Limb (tissue), 2 donors: ENCODE measurements at regions not wholly inside any gene's neighbourhood (a gene's known extent, or its start where the extent isn't known, plus 50 kb on each side); places are given as distances from the start of the nearest gene placed in this dataset.
"Not testable (repeated sequence)": the region's sequence is repeated elsewhere in the genome, so short reads cannot be mapped to it uniquely, and the experiment has no call there.

Source experiments
- DNase-seq, 2 donors: peaks; one replicate each; pipeline ENCODE4 v3.0.0-alpha.2; 2016; ENCODE audit errors: extremely low spot score in 2 of 2

DNA sequence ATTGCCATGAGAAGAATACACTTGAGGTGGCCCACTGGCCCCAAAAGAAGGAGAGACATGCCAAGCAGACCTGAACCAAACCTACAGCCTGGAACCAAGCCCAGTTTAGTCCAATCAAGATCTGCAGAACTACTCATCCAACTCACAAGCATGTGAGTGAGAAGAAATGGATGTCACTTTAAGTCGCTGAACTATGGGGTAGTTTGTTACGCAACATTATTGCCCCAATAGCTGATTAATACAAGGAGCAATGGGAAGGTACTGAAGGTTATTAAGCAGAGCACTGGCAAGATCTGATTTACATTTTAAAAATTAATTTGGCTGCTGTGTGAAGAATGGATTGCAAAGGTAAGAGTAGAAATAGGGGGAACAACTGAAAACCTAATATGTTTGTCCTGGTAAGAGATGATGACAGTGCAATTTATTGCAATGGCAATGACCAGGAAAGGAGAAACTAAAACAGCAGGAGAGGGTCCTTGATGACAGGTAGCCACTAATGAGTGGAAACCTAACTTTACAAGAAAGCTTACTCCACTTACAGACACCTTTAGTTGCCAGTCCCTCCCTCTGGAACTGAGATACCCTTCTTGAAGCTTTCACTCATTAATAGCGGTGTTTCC, 132.9 kb upstream of the GRIA1 start:
- no peak for DNase-seq

DNA sequence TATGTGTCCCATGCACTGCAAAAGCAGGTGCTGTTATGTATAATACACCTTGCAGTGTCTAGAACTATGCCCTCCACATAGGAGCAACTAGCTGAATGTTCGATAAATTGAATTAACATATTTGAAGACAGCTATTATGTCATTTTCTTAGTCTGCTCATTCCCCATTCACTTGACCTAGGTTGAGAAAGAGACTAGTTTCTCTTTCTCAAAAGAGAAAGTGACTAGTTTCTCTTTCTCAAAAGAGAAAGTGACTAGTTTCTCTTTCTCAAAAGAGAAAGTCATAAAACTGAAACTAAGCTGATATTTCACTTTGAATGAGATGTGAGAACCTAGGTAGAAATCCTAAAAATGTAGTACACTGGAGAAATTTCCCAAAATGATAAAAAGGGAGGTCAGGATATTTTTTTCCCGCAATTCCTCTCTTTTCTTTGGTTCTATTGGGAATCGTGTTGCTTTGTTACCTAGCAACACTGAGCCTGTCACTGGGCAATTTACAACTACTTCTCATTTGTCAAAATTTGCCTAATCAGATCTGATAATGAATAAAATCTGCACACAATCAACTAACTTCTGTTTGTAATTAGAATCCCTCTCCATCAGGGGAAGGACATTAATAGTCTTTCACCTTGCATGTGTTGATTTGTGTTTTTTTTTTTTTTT, 132.0 kb upstream of the GRIA1 start:
- no peak for DNase-seq

DNA sequence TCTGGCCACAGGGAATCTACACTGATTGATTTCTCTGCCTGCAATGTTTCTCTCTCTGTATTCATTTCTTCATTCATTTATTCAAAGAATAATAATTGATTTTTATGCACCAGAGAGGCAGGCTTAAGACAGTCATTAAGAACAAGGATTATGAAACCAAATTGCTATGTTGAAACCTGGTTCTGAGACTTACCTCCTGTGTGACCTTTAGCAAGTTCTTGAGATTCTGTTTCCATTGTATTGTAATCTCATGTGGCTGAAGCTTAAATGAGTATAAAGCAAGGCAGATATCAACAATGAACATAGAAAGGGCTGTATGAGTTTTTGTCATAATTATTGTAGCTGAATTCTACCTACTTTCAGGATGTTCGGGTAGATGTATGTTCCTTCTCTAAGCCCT, 129.6 kb upstream of the GRIA1 start:
- DNase-seq = no peak

DNA sequence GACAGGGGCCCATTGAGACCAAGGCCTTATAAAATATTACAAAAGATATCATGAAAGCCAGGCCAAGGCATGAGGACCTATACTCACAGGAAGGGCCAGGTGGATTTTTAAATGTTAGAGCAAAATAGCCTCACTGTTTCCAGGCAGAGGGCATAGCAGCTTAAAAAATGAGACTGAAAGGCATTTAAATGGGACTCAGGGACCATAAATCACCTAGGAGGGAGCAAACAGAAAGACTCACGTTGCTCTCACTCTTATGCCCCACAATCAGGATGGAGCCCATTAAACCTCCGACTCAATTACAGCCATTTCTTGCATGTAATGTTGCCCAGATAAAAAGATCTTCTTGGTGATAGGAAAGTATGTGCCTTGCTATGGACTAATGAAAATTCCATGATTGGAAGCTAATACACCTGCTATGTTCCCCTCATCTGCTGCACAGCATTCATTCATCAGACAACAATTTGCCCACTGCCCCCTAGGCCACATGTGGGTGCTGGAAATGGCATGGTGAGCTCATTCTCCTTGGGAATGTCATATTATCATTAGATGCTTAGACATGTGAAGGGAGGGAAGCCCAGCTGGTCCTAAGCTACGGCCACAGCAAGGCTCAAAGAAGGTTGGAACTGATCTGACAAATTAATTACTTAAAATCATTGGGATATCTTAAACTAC, 128.6 kb upstream of the GRIA1 start:
- DNase-seq = no peak

DNA sequence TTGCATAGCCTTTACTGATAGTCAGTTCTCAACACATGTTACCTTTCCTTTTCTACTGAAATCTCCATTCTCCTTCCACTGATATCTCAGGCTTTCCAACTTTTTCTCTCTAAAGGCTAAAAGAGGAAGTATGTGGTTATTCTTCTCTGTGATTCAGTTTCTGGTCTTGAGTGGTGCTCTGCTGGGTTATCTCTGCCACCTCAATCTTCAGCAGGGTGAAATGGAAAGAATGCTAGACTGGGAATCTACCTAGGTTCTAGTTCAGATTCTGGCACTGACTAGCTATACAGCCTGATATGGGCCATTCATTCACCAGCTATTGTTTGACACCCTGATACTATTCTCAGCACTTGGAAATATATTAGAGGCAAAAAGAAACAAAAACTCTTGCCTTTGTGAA, 124.9 kb upstream of the GRIA1 start:
- no peak for DNase-seq

DNA sequence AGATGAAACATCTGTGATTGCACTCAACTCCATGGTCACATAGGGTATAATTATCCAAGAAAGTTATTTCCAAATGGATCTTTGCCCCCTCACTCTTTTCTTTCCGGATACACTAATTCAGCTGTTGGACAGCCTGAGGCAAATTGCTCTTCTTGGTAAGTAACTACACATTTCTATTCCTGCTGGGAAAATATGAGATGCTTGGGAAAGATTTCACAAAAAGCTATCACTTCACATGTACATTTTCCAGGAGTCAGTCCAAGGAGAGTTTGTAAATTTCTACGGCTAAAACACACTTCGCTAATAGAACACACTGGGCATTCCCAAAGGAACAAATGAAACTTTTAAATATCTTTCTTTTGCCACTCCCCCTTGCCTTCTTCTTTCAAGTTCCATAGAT, 123.0 kb upstream of the GRIA1 start:
- DNase-seq = peak in 1 of 2 donors; percentile 58

DNA sequence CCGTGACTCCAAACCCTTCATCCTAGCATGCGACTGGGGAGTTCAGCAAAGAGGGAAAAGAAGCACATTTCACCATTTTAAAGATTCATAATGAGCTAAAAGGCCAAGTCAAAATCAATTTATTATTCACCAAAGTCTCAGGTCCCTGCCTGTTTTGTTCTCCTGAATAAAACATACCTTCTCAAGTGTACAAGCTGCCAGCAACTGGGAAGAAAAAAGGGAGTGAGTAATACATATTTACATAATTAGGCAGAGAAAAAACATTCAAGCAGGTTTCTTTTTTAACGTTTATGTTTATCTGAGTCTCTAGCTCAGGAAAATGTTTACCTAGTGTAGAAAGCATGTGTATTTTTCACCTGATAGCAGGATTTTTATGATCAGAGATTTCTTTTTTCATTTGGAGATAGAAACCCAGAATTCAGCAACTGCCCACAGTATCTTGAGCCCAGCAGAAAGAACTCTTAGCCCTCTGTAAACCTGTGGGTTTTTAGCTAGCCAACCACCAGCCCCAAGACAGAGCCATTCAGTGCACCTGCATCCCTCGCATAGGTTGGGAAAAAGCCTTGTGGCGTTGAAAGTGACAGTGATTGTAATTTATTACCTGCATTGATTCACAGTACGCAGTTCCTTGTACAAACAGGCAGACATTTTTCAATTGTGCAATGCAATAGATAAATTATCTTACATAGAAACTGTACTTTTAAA, 117.9 kb upstream of the GRIA1 start:
- DNase-seq = no peak

DNA sequence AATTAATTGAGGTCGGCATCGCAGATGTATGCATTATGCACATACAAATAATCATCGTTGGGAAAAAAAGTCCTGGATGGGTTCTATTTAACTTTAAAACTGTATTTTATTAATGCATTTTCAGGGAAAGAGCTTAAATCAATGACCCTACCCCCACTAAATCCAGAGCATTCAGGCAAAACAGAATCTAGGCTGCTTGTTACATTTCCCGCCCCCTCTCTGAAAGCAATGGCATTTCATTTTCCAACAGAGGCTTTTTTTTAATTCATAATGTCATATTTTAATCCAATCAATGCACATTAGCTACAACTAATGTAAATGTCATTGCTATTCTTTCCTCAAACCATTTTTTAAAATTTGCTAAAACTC, 117.4 kb upstream of the GRIA1 start:
- no peak for DNase-seq

DNA sequence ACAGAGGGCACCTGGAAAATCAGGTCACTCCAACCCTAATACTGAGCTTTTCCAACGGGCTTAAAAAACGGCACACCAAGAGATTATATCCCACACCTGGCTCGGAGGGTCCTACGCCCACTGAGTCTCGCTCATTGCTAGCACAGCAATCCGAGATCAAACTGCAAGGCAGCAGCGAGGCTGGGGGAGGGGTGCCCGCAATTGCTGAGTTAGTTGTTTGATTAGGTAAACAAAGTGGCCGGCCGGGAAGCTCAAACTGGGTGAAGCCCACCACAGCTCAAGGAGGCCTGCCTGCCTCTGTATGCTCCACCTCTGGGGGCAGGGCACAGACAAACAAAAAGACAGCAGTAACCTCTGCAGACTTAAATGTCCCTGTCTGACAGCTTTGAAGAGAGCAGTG, 108.8 kb upstream of the GRIA1 start:
- DNase-seq = not testable (repeated sequence)

DNA sequence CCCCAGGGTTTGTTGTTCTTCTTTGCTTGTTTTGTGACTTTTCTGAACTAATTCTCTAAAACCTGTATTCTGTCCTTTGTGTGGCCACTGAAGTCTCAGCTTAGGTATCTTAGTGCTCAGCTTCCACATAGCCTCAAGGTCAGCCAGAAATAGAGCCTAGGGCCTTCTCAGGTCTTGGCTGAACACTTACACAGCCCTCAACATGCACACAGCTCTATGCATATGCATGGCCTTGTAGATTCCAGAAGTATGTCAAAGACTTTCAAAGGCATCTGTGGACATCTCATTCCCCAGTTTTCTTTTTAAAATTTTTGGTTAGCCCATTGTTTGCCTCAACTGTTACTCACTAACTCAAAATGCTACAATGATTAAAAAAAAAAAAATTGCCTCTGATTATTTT, 99.9 kb upstream of the GRIA1 start:
- DNase-seq = no peak

DNA sequence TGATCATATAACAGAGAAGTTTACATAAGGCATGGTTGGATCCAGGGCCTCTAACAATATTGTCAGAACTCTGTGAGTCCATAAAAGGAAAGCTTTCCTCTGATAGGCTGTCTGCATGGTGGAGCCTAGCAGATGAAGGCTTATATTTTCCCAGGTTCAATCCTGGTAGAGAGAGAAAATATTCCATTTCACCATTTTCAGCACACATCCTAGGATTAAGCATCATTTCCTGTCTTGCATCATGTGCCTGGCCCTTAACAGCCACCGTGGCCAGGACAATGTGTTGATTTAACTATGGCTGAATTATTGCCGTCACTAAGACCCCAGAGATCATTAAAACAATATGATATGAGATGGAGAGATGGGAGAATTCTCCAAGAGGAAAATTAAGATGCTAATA, 90.9 kb upstream of the GRIA1 start:
- DNase-seq = no peak

DNA sequence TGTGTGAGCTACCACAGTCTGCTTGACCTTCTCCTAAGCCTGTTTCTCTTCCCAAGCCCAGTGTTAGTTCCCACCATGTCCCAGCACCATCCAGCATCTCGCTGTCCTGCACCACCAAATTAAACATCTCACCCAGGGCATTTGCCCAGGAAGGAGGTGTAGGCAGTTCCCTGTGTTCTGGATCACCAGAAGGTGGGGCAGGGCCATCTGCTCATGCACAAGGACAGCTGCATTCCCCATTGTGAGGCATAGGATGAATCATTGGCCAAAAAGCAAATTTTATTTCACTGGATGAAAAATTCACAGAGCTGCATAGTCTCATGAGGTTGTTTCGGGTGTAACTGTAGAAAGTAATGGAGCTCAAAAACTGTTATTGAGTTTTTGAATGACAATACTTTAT, 89.5 kb upstream of the GRIA1 start:
- no peak for DNase-seq

DNA sequence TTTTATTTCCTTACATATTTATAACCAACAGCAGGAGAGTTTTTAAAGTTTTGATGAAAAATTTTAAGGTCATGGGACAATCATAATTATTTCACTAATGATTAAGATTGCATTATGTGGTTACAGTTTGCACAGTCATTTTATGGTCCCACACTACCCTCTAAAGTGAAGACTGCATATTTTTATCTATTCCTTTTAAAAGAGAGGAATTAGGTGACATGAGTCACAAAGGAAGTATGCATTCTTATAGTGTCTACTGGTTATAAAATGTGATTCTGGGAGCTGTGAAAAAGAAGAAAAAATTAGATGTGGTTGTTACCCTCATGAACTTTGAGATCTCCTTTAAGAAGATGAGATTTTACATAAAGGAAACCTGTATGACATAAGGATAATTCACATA, 87.9 kb upstream of the GRIA1 start:
- DNase-seq = no peak

DNA sequence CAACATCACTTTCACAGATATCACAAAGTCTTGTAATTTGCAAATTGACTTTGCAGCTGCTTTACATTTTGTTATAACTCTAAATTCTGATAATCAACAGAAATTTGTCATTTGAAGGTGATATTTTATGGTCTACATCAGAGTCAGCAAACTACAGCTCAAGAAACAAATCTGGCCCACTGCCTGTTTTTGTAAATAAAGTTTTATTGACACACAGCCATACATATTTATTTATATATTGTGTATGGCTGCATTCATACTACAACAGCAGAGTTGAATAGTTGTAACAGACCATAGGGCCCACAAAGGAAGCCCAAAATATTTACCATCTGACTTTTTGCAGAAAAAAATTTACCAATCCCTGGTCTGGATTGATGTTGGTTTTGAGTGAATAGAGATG, 87.0 kb upstream of the GRIA1 start:
- DNase-seq = no peak

DNA sequence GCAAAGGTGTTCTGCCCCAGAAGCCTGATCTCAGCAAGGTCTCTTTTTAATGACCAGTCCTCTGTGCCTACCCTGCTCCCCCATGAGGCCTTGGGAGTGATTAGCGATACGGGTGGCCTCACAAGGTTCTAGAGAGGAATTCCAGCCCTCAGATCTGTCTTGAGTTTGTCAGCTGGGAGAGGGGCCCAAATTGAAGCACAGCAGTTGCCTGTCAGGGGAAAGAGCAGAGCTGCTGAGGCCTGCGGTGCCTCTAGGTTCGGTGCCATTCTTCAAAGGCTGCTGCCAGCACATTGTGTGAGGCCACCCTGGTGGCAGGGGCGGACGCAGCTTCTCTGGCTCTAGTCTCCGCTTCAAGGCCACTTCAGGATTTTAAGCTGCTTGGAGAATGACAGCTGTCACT, 85.7 kb upstream of the GRIA1 start:
- no peak for DNase-seq

DNA sequence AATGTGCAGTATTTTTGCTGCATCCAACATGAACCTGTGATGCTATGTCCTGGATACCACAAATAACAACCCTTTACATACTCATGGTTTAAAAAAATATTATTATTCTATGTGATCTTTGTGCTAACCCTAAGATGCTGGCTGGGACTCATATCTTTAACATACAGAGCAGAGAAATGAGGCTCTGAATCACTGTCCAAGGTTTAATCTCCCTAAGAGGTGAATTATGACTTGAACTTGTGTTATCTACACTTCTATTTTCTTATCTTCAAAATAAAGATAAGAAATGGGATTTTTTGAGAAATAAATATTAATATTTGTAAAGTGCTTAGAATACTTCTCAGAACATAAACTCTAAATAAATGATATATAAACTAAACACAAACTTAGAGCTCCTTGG, 68.8 kb upstream of the GRIA1 start:
- DNase-seq = no peak

DNA sequence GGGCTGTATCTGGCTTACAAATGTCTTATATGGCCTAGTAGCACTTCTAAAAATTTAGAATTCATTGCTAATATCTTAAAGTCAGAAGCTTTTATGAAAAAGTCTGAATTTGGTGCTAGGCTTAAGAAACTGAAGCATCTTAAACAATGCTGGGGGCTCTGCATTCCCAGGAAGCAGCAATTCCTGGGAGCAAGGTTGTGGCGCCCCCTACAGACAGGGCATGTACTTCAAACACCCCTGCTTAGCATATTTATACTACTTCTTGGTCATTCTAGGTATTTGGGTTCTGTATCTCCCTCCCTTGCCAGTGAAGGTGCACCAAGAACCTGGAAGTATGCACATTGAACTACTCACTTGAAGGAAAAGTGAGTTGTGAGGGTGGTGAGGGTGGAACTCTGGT, 64.6 kb upstream of the GRIA1 start:
- DNase-seq = no peak

DNA sequence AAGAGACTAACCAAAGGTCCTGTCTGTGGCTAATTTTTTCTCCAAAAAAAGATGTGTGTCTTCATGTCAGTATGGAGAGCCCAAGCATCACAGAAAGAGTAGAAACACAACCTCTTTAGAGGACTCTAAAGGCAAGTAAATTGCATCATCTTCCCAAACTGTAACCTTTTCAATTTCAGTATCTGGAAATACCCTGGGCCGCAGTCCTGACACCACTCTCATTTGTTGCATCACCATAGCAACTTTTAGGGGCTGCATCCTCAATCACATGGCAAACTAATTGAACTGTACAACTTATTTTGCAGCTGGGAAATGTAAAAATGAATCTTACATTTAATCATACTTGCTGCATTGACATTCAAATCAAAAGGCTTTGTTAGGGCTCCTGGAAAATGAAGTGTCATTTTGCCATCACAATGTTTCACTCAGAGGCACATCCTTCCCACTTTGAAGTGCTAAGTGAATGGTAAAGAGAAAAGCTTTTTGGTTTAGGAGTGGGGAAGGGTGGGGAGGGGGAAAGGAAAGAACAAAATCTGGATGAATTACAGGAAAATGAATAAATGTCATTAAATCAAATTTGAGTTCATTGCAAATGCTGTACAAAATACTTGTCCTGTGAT, 60.6 kb upstream of the GRIA1 start:
- no peak for DNase-seq

DNA sequence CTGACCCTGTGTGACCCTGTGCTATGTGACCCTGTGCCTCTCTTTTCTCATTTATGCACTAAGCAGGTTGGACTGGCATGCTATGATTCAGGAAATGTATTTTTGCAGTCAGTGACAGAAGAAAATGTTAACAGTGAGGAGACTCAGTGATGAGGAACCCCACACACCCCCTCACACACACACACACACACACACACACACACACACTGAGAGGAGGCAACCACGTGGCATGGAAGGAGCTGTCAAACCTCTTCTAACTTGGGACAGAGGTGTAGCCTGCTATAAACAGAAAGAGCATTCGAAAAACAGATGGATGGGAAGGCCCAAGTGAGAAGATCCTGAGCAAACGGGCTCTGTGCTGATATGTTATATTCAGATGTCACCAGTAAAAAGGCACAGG, 57.9 kb upstream of the GRIA1 start:
- no peak for DNase-seq

DNA sequence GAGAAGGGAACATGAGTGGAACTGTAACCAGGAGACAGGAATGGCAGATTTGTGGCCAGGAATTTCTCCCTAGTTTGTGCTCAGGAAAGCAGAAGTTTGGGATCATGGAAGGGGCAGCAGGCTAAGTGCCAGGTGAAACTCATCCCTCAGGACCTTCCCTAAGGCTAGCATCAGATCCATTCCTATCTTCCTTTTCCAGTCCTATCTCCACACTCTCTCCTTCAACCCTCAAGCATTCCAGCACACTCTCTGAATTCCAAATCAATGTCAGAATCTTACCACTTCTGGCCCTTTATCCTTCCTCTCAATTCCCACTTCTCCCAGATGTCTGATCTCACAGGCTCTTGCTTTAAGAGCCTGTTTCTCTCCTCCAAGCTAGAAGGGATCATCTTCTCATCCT, 53.2 kb upstream of the GRIA1 start:
- DNase-seq = no peak

DNA sequence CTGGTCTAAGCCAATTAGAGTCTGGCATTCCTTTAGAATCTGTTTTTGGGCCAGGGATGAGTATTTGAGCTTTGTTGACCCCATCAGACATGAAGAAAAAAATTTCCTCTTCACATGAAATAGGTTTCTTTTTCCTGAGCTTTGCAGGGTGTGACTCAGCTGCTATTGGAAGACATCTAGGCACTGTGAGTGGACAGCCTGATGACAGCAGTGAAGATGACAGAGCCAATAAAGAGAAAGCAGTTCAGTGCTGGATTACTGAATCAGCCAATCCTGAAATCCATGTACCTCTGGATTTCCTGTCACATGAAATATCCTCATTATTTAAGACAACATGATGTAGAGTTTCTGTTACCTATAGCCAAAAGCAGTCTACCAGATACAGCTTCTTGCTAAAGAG, 51.3 kb upstream of the GRIA1 start:
- no peak for DNase-seq
